ENCODE measurements at regions not wholly inside any gene's neighbourhood (a gene's known extent, or its start where the extent isn't known, plus 50 kb on each side); places are given as distances from the start of the nearest gene placed in this dataset.

DNA sequence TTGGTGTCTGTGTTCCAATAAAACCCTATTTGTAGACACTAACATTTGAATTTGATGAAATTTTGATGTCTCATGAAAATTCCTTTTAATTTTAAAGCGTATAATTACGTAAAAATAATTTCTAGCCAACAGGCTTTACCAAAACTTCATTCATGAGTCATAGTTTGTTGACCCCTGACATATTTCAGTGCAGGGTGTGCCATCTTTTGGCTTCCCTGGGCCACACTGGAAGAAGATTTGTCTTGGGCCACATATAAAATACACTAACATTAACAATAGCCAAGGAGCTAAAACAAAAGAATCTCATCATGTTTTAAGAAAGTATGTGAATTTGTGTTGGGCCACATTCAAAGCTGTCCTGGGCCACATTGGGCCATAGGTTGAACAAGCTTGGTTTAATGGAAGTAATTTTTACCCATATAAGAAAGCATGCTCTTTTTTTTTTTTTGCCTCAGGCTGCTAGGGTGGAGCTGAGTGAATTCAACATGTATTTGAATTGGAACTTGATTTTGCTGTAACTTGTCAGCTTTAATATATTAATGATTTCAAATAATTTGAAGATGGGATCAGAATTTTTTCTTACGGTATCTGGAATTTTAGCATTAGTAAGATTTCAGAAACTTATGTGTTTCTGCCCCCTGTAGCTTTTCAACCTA, 267.7 kb upstream of the RGS18 start:
- Histone ChIP-seq H3K27ac (no peak overlapping the region), H3K27me3 (no peaks in the 10 kb centered on the region), H3K36me3 (no peaks in the 10 kb centered on the region), H3K9me3 (no peaks in the 10 kb centered on the region), H3K4me3 (no peak overlapping the region), H3K4me1 (no peaks in the 10 kb centered on the region)
- intact Hi-C loops (cut with DNase I) = no loop called here
- TF ChIP-seq, protein P1, sequence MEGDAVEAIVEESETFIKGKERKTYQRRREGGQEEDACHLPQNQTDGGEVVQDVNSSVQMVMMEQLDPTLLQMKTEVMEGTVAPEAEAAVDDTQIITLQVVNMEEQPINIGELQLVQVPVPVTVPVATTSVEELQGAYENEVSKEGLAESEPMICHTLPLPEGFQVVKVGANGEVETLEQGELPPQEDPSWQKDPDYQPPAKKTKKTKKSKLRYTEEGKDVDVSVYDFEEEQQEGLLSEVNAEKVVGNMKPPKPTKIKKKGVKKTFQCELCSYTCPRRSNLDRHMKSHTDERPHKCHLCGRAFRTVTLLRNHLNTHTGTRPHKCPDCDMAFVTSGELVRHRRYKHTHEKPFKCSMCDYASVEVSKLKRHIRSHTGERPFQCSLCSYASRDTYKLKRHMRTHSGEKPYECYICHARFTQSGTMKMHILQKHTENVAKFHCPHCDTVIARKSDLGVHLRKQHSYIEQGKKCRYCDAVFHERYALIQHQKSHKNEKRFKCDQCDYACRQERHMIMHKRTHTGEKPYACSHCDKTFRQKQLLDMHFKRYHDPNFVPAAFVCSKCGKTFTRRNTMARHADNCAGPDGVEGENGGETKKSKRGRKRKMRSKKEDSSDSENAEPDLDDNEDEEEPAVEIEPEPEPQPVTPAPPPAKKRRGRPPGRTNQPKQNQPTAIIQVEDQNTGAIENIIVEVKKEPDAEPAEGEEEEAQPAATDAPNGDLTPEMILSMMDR (IDR thresholded peaks at IDR 0.05) = no peak
- ATAC-seq (no peak), DNase-seq (no peak)

DNA sequence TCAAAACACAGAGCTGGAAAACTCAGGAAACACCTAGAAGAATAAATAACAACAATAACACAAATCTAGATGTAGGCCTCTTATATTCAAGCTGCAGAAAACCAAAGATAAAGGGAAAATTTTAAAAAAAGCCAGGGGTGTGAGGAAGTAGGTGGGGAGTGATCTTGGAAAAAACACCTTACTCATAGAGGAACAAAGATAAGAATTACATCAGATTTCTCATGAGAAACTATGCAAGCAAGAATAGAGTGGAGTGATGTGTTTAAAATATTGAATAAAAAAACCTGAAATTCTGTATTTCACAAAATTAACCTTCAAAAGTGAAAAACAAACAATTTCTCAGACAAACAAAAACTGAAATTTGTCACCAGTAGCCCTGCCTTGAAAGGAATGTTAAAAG, 265.5 kb upstream of the RGS18 start:
- Histone ChIP-seq H3K4me3 (no peak overlapping the region), H3K36me3 (no peaks in the 10 kb centered on the region), H3K27me3 (no peaks in the 10 kb centered on the region), H3K9me3 (no peaks in the 10 kb centered on the region), H3K27ac (no peak overlapping the region), H3K4me1 (no peaks in the 10 kb centered on the region)
- DNase-seq (no peak), ATAC-seq (no peak)
- TF ChIP-seq, protein P1 (IDR thresholded peaks at IDR 0.05) = no peak
- intact Hi-C loops (cut with DNase I) = no loop called here

DNA sequence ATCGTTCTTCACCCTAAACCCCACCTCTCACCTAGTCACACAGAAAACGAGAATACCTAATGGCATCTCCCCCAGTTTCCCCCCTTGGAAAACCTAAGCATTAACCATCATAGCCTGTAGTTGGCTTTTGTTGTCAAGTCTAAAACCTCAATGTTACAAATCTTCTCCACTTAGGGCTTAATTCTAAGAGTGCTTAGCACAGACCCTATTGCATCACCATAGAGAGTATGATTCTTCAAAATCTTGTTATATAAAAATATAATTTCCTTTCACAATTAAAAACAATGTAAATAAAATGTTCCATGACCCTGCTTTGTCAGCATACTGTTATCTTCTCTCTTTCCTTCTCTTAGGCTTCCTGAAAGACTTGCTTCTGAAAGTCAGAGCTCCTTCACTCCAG, 263.2 kb upstream of the RGS18 start:
- no peak for DNase-seq
- intact Hi-C loops (cut with DNase I) = no loop called here

DNA sequence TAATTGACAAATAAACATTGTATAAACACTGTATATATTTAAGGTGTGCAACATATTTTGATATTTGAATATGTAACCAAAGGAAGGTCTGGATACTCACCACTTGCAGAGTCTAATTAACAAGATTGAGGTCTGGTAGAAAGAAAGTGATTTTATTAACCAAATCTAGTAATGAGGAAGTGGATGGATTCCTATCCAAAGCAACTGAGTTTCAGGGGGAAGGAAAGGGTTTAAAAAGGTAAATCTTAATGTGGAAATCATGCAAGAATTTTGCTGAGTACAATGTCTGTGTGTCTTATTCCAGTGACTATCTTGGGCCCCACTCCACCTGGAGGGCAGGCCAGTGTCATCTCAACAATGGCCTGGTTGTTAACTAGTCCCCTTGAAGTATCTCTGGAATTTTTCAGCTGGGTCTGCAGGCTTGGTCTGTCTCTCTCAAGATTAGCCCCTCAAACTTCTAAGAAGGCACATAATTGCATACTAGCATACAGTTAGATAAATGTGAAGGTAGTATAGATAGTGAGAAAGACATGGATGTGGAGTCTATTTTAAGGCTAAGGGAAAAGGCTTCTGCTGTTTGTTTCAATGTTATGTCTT, 262.7 kb upstream of the RGS18 start:
- no peaks in the 10 kb centered on the region for H3K9me3 ChIP-seq
- no peaks in the 10 kb centered on the region for H3K36me3 ChIP-seq
- no peaks in the 10 kb centered on the region for H3K27me3 ChIP-seq
- ATAC-seq = no peak
- DNase-seq = no peak
- H3K4me1 ChIP-seq = no peaks in the 10 kb centered on the region
- H3K27ac ChIP-seq = no peak overlapping the region
- TF ChIP-seq, protein P1 (IDR thresholded peaks at IDR 0.05) = no peak
- intact Hi-C loops (cut with DNase I) = no loop called here
- no peak overlapping the region for H3K4me3 ChIP-seq

More for the DNA sequence above, 263.2 kb upstream of the RGS18 start:
- Histone ChIP-seq H3K4me3 (no peak overlapping the region), H3K9me3 (no peaks in the 10 kb centered on the region), H3K36me3 (no peaks in the 10 kb centered on the region), H3K4me1 (no peaks in the 10 kb centered on the region), H3K27ac (no peak overlapping the region), H3K27me3 (no peaks in the 10 kb centered on the region)
- TF ChIP-seq, protein P1 (IDR thresholded peaks at IDR 0.05) = no peak
- no peak for ATAC-seq

DNA sequence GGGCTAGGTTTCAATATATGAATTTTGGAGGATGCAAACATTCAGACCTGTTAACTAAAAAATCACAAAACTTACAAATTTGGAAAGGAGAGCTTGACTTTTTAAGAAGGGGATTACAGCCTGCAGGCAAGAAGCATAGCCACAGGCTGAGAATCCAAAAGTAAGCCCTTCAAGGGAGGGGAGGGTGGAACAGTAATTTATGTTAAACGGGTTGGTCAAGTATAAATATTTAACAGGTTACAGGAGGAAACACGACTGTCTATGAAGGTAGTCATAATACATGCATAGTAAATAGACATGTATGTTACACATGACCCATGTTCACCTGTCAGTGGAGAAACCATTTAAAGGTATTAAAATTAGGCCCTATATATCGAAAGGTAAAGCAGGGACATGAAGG, 261.1 kb upstream of the RGS18 start:
- TF ChIP-seq, protein P1 (IDR thresholded peaks at IDR 0.05) = no peak
- Histone ChIP-seq H3K4me3 (no peak overlapping the region), H3K4me1 (no peaks in the 10 kb centered on the region), H3K27ac (no peak overlapping the region), H3K36me3 (no peaks in the 10 kb centered on the region), H3K9me3 (no peaks in the 10 kb centered on the region), H3K27me3 (no peaks in the 10 kb centered on the region)
- intact Hi-C loops (cut with DNase I) = no loop called here
- ATAC-seq = no peak
- no peak for DNase-seq
